ENCODE measurements at regions not wholly inside any gene's neighbourhood (a gene's known extent, or its start where the extent isn't known, plus 50 kb on each side); places are given as distances from the start of the nearest gene placed in this dataset.

- BruUV-seq (replicated peaks), result no TSS peak
- no peaks in the 10 kb centered on the region for H3K9me3 ChIP-seq (ENCODE audit: low read length)
- ATAC-seq (no peak), DNase-seq (ENCODE audit: low spot score) (no peak), FAIRE-seq (no peak)
- no peaks in the 10 kb centered on the region for H3K79me2 ChIP-seq (ENCODE audit: insufficient read depth, low read length)
- in situ Hi-C loops (cut with HindIII; ENCODE audit: extremely low pct_ligation_motif_present, low pct_unique_long_range_greater_than_20kb) (no loop called here), intact Hi-C loops (cut with micrococcal nuclease; ENCODE audit: unreplicated experiment) (no loop called here)
- no peaks in the 10 kb centered on the region for H3K27me3 ChIP-seq (ENCODE audit: control insufficient read depth in 1 of 2, insufficient read depth in 2 of 2, low read length in 2 of 2)
- no peaks in the 10 kb centered on the region for H4K20me1 ChIP-seq (ENCODE audit: insufficient read depth, low read length)
- no peak overlapping the region for H2AFZ ChIP-seq (ENCODE audit: low read length)
- no peak overlapping the region for H3K27ac ChIP-seq (ENCODE audit: extremely low read length, insufficient read depth, low read length)
- no peak overlapping the region for H3K4me2 ChIP-seq (ENCODE audit: low read depth, low read length)
- 0% methylated on average over 1 of the region's 1 CpG for WGBS (ENCODE audit: low lambda C conversion rate)
- no peaks in the 10 kb centered on the region for H3K4me1 ChIP-seq (ENCODE audit: insufficient read depth, low read length)
- no peaks in the 10 kb centered on the region for H3K36me3 ChIP-seq (replicated peaks in 1 of 2; ENCODE audit: control insufficient read depth in 1 of 2, insufficient read depth in 2 of 2, low read length in 2 of 2)
- H3K9ac ChIP-seq (ENCODE audit: insufficient read depth, low read depth, low read length), result no peak overlapping the region
- no peak overlapping the region for H3K4me3 ChIP-seq (replicated peaks in 1 of 3; ENCODE audit: insufficient read depth in 1 of 3, low read depth in 2 of 3, low read length in 3 of 3)
- POLR2A ChIA-PET, result no interaction called here
- TF ChIP-seq, protein P1, sequence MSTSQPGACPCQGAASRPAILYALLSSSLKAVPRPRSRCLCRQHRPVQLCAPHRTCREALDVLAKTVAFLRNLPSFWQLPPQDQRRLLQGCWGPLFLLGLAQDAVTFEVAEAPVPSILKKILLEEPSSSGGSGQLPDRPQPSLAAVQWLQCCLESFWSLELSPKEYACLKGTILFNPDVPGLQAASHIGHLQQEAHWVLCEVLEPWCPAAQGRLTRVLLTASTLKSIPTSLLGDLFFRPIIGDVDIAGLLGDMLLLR (CRISPR knock-in tag; IDR thresholded peaks at IDR 0.05), result no peak
- CTCF ChIA-PET (ENCODE audit: low intra/inter-chr PET ratio, low total read pairs), result no interaction called here
Observed at GRCh38 chr12:33317746-33318145, 121.9 kb downstream of the SYT10 start.

DNA sequence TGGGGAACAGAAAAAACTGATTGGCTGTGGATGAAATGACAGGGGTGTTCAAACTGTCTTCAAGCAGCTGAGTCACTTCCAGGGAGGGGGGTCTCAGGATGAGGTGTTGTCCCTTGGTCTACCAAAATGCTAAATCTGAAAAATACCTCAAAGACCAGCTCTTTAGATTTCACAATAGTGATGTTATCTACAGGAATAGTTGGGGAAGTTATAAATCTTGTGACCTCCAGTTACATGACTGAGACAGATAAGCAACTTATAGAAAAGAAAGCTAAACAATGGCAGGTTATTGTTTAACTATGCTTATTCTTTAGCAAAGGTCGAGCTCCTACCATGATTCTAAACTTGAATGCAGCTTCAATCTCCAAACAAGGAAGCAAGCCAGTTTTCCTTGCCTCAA, 125.4 kb downstream of the SYT10 start:
- FAIRE-seq (no peak), DNase-seq (ENCODE audit: low spot score) (no peak), ATAC-seq (no peak)
- Histone ChIP-seq H3K4me3 (replicated peaks in 1 of 3; ENCODE audit: insufficient read depth in 1 of 3, low read depth in 2 of 3, low read length in 3 of 3) (no peak overlapping the region), H3K27ac (ENCODE audit: extremely low read length, insufficient read depth, low read length) (no peak overlapping the region), H3K36me3 (replicated peaks in 1 of 2; ENCODE audit: control insufficient read depth in 1 of 2, insufficient read depth in 2 of 2, low read length in 2 of 2) (no peaks in the 10 kb centered on the region), H3K4me2 (ENCODE audit: low read depth, low read length) (no peak overlapping the region), H3K9me3 (ENCODE audit: low read length) (no peaks in the 10 kb centered on the region), H3K79me2 (ENCODE audit: insufficient read depth, low read length) (no peaks in the 10 kb centered on the region), H3K4me1 (ENCODE audit: insufficient read depth, low read length) (no peaks in the 10 kb centered on the region), H4K20me1 (ENCODE audit: insufficient read depth, low read length) (no peaks in the 10 kb centered on the region), H3K27me3 (ENCODE audit: control insufficient read depth in 1 of 2, insufficient read depth in 2 of 2, low read length in 2 of 2) (no peaks in the 10 kb centered on the region), H2AFZ (ENCODE audit: low read length) (no peak overlapping the region), H3K9ac (ENCODE audit: insufficient read depth, low read depth, low read length) (no peak overlapping the region)
- BruUV-seq (replicated peaks), result no TSS peak
- intact Hi-C loops (cut with micrococcal nuclease; ENCODE audit: unreplicated experiment), result no loop called here
- WGBS (ENCODE audit: low lambda C conversion rate), result 0% methylated on average over 1 of the region's 1 CpG
- ChIA-PET POLR2A (no interaction called here), CTCF (ENCODE audit: low intra/inter-chr PET ratio, low total read pairs) (no interaction called here)
- in situ Hi-C loops (cut with HindIII; ENCODE audit: extremely low pct_ligation_motif_present, low pct_unique_long_range_greater_than_20kb), result no loop called here
- TF ChIP-seq FOXC1 (CRISPR knock-in tag; IDR thresholded peaks at IDR 0.05; ENCODE audit: borderline replicate concordance) (no peak), ZNF296 (CRISPR knock-in tag; conservative IDR thresholded peaks at IDR 0.05) (no peak), CTCF (CRISPR knock-in tag; IDR thresholded peaks at IDR 0.05) (no peak), GABPA (IDR thresholded peaks at IDR 0.05; ENCODE audit: low read depth, low read length) (no peak), GABPA (CRISPR knock-in tag; IDR thresholded peaks at IDR 0.05; ENCODE audit: low read depth) (no peak), JUND (CRISPR knock-in tag; IDR thresholded peaks at IDR 0.05) (no peak), MEIS1 (CRISPR knock-in tag; IDR thresholded peaks at IDR 0.05; ENCODE audit: borderline replicate concordance) (no peak), ZNF343 (CRISPR knock-in tag; IDR thresholded peaks at IDR 0.05) (no peak)
- TF ChIP-seq, protein P2, sequence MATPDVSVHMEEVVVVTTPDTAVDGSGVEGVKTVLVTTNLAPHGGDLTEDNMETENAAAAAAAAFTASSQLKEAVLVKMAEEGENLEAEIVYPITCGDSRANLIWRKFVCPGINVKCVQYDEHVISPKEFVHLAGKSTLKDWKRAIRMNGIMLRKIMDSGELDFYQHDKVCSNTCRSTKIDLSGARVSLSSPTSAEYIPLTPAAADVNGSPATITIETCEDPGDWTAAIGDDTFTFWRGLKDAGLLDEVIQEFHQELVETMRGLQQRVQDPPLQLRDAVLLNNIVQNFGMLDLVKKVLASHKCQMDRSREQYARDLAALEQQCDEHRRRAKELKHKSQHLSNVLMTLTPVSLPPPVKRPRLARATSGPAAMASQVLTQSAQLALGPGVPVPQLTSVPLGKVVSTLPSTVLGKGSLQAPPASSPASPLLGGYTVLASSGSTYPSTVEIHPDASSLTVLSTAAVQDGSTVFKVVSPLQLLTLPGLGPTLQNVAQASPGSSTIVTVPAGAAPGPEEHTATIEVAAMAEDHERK (CRISPR knock-in tag; IDR thresholded peaks at IDR 0.05; ENCODE audit: low read depth), result no peak
- TF ChIP-seq, protein P3, sequence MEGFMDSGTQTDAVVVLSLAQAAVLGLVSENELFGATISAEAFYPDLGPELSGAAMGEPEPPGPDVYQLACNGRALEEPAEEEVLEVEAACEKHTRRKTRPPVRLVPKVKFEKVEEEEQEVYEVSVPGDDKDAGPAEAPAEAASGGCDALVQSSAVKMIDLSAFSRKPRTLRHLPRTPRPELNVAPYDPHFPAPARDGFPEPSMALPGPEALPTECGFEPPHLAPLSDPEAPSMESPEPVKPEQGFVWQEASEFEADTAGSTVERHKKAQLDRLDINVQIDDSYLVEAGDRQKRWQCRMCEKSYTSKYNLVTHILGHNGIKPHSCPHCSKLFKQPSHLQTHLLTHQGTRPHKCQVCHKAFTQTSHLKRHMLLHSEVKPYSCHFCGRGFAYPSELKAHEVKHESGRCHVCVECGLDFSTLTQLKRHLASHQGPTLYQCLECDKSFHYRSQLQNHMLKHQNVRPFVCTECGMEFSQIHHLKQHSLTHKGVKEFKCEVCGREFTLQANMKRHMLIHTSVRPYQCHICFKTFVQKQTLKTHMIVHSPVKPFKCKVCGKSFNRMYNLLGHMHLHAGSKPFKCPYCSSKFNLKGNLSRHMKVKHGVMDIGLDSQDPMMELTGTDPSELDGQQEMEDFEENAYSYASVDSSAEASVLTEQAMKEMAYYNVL (CRISPR knock-in tag; IDR thresholded peaks at IDR 0.05; ENCODE audit: borderline replicate concordance), result no peak
- TF ChIP-seq, protein P4, sequence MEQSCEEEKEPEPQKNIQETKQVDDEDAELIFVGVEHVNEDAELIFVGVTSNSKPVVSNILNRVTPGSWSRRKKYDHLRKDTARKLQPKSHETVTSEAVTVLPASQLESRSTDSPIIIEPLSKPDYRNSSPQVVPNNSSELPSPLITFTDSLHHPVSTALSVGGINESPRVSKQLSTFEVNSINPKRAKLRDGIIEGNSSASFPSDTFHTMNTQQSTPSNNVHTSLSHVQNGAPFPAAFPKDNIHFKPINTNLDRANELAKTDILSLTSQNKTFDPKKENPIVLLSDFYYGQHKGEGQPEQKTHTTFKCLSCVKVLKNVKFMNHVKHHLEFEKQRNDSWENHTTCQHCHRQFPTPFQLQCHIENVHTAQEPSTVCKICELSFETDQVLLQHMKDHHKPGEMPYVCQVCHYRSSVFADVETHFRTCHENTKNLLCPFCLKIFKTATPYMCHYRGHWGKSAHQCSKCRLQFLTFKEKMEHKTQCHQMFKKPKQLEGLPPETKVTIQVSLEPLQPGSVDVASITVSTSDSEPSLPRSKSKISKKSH (CRISPR knock-in tag; IDR thresholded peaks at IDR 0.05; ENCODE audit: borderline replicate concordance), result no peak
